ENCODE measurements at regions not wholly inside any gene's neighbourhood (a gene's known extent, or its start where the extent isn't known, plus 50 kb on each side); places are given as distances from the start of the nearest gene placed in this dataset.
"Not testable (repeated sequence)": the region's sequence is repeated elsewhere in the genome, so short reads cannot be mapped to it uniquely, and the experiment has no call there.

DNA sequence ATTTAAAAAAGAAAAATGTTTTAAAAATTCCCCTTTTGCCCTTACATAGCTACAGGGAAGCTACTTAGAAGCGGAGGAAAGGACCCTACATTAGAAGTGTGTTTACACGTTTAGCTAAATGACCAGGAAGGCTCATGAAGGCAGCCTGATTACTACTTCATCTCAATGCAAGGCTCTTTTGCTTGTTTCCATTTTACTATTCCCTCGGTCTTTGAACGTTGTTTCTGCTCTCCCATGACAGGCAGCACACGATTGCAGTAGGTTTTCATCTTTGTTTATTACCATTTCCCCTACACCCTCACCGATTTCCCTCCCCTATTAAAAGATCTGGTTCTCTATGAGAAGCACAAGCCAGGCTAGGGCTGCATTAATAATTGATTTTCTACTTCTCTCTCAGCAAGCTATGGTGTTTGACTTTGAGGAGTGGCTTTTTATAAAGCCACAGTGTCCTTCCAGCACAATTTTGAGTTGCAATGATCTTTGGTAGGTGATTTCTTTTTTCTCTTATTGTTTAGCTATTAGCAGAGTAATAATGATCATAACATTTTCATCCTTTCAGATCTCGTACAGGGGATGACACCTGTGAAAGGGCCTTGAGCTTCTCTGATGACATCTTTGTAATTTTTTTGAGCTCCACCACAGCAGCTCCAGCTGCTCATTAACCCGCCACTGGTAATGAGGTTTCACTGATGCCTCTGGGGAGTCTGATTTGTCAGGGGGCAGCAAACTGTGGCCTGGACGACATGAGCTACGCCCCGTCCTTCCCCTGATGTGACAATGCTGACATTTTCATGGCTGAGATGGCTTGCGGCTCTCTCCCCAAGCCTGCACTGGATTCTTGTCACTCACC lies 670.3 kb downstream of the UQCRFS1 start:
- TF ChIP-seq, protein P1, sequence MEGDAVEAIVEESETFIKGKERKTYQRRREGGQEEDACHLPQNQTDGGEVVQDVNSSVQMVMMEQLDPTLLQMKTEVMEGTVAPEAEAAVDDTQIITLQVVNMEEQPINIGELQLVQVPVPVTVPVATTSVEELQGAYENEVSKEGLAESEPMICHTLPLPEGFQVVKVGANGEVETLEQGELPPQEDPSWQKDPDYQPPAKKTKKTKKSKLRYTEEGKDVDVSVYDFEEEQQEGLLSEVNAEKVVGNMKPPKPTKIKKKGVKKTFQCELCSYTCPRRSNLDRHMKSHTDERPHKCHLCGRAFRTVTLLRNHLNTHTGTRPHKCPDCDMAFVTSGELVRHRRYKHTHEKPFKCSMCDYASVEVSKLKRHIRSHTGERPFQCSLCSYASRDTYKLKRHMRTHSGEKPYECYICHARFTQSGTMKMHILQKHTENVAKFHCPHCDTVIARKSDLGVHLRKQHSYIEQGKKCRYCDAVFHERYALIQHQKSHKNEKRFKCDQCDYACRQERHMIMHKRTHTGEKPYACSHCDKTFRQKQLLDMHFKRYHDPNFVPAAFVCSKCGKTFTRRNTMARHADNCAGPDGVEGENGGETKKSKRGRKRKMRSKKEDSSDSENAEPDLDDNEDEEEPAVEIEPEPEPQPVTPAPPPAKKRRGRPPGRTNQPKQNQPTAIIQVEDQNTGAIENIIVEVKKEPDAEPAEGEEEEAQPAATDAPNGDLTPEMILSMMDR (IDR thresholded peaks at IDR 0.05) = no peak
- no peak for DNase-seq
- peaks cover 18% of the 10 kb centered on the region for H3K4me1 Mint-ChIP-seq
- H3K9me3 Mint-ChIP-seq = peaks cover 9% of the 10 kb centered on the region
- H3K4me3 Mint-ChIP-seq = no peak overlapping the region
- H3K36me3 Mint-ChIP-seq (ENCODE audit: low read depth) = no peaks in the 10 kb centered on the region
- H3K27ac Mint-ChIP-seq = no peak overlapping the region
- H3K27me3 Mint-ChIP-seq (ENCODE audit: low read depth, poor library complexity) = peaks cover 4% of the 10 kb centered on the region

DNA sequence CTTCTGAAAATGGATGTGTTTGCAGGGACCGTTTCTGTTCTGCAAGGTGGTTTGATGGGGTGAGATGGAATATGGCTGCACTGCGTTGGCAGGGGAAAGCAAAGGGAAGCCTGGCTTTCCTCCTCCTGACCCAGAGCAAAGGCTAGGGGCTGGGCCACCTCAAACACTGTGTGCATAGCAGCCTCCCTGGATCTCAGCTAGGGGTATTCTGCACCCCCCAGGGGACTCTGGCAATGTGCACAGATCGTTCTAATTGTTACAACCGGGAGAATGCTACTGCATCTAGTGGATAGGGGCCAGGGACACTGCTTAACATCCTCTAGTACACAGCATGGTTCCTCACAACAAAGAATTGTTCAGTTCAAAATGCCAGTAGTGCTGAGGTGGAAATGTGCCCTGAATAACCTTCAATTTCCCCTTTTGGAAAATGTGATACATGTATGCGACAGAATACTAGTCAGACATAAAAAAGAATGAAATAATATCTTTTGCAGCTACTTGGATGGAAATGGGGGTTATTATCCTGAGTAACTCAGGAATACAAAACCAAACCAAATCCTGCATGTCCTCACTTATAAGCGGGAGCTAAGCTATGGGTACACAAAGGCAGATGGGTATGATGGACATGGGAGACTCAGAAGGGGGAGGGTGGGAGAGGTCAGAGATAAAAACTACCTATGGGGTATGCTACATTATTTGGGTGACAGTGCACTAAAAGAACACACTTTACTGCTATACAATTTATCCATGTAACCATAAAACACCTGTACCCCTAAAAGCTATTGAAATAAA lies 671.2 kb downstream of the UQCRFS1 start:
- Mint-ChIP-seq H3K27ac (no peak overlapping the region), H3K9me3 (peaks cover 16% of the 10 kb centered on the region), H3K4me1 (peaks cover 16% of the 10 kb centered on the region), H3K27me3 (ENCODE audit: low read depth, poor library complexity) (peaks cover 4% of the 10 kb centered on the region), H3K4me3 (no peak overlapping the region), H3K36me3 (ENCODE audit: low read depth) (no peaks in the 10 kb centered on the region)
- DNase-seq = no peak
- TF ChIP-seq, protein P1 (IDR thresholded peaks at IDR 0.05) = no peak

DNA sequence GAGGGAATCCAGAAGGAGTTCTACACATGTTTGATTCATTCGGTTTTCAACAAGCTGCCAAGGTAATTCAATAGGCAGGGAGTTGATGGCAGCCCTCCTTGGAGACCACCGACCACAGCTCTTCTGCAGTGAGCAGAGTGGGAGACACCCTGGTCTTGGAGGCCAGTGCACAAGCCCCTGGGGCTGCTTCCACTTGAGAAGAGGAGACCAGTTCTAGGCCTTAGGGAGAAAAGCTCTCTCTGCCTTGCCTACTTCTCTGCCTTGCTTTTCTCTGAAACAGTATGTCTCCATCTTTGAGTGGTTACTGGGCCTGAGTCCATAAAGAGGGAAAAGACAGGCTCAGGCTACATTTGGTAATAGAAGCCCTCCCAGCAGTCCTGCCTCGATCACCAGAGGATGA lies 671.9 kb downstream of the UQCRFS1 start:
- Mint-ChIP-seq H3K27ac (no peak overlapping the region), H3K9me3 (peaks cover 24% of the 10 kb centered on the region), H3K36me3 (ENCODE audit: low read depth) (no peaks in the 10 kb centered on the region), H3K4me3 (no peak overlapping the region), H3K27me3 (ENCODE audit: low read depth, poor library complexity) (no peaks in the 10 kb centered on the region), H3K4me1 (peaks cover 12% of the 10 kb centered on the region)
- TF ChIP-seq, protein P1 (IDR thresholded peaks at IDR 0.05) = no peak
- DNase-seq = no peak

DNA sequence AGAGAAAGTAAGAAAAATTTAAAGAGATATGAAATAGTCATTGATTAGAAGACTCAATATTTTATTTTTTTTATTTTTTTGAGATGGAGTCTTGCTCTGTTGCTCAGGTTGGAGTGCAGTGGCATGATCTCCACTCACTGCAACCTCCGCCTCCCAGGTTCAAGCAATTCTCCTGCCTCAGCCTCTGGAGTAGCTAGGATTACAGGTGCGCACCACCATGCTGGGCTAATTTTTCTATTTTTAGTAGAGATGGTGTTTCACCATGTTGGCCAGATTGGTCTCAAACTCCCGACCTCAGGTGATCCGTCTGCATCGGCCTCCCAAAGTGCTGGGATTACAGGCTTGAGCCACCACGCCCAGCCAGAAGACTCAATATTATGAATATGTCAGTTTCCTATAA lies 672.6 kb downstream of the UQCRFS1 start:
- not testable (repeated sequence) for H3K36me3 Mint-ChIP-seq (ENCODE audit: low read depth)

DNA sequence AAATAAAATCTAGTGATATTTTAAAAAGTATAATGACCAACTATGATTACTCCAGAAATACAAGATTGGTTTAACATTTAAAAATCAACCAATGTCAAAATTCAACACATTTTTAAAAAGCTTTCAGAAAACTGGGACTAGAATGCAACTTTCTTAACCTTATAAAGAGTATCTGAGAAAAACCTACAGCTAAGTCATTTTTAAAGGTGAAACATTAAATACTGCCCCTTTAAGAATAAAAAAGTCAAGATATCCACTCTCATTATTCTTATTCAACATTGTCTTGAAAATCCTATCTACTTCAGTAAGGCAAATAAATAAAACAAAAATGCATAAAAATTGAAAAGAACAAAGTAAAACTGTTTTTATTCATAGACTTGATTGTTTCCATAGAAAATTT lies 673.2 kb downstream of the UQCRFS1 start:
- no peak overlapping the region for H3K27ac Mint-ChIP-seq
- TF ChIP-seq, protein P1 (IDR thresholded peaks at IDR 0.05) = no peak
- peaks cover 4% of the 10 kb centered on the region for H3K27me3 Mint-ChIP-seq (ENCODE audit: low read depth, poor library complexity)
- H3K4me3 Mint-ChIP-seq = no peak overlapping the region
- peaks cover 12% of the 10 kb centered on the region for H3K4me1 Mint-ChIP-seq
- peaks cover 31% of the 10 kb centered on the region for H3K9me3 Mint-ChIP-seq
- DNase-seq = no peak
- no peaks in the 10 kb centered on the region for H3K36me3 Mint-ChIP-seq (ENCODE audit: low read depth)

More for the DNA sequence above, 672.6 kb downstream of the UQCRFS1 start:
- Mint-ChIP-seq H3K9me3 (peaks cover 27% of the 10 kb centered on the region), H3K4me1 (peaks cover 12% of the 10 kb centered on the region)
- not testable (repeated sequence) for H3K27me3 Mint-ChIP-seq (ENCODE audit: low read depth, poor library complexity); DNase-seq; H3K4me3 Mint-ChIP-seq; H3K27ac Mint-ChIP-seq

DNA sequence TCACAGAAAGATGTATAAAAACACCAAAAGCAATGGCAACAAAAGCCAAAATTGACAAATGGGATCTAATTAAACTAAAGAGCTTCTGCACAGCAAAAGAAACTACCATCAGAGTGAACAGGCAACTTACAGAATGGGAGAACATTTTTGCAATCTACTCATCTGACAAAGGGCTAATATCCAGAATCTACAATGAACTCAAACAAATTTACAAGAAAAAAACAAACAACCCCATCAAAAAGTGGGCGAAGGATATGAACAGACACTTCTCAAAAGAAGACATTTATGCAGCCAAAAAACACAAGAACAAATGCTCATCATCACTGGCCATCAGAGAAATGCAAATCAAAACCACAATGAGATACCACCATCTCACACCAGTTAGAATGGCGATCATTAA lies 674.4 kb downstream of the UQCRFS1 start:
- H3K27ac Mint-ChIP-seq; H3K36me3 Mint-ChIP-seq (ENCODE audit: low read depth); H3K27me3 Mint-ChIP-seq (ENCODE audit: low read depth, poor library complexity); DNase-seq; H3K4me3 Mint-ChIP-seq: not testable (repeated sequence)
- Mint-ChIP-seq H3K9me3 (peaks cover 40% of the 10 kb centered on the region), H3K4me1 (peaks cover 12% of the 10 kb centered on the region)
